AML-193 (cell line): ENCODE measurements at regions not wholly inside any gene's neighbourhood (a gene's known extent, or its start where the extent isn't known, plus 50 kb on each side); places are given as distances from the start of the nearest gene placed in this dataset.
"Not testable (repeated sequence)": the region's sequence is repeated elsewhere in the genome, so short reads cannot be mapped to it uniquely, and the experiment has no call there.

Source experiments
- DNase-seq, 2 experiments: peaks; one replicate each; lab custom pipeline; 2025; lab: John Stamatoyannopoulos, UW

DNA sequence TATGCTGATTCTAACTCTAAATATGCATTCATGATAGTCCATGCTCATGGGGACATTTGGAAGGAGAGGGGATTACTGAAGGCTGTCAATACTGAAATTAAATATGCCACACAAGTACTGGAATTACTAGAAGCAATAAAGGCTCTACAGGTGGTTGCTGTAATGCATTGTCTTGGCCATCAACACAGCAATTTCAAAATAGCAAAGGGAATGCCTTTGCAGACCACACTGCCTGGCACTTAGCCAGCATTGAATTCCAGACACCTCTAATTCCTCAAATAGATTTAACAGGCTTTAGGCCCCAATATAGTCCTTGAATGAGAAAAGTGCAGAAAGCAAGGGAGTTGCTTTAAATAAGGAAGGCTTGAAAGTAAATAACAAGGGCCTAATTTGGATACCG lies 115.8 kb upstream of the PLCL2 start:
- DNase-seq, result no peak

DNA sequence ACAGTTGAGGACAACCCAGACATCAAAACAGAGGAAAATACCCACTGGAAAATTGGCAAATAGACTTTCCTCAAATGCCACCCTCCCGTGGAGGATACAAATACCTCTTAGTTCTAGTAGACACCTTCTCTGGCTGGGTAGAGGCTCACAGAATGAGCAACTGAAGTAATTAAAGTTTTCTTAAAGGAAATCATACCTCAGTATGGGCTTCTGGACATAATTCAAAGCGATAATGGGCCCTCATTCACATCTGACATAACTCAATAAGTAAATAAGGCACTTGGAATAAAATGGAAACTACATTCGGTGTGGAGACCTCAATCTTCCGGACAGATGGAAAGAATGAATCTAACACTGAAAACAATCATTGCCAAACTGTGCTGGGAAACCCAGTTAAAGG lies 115.2 kb upstream of the PLCL2 start:
- DNase-seq, result no peak

DNA sequence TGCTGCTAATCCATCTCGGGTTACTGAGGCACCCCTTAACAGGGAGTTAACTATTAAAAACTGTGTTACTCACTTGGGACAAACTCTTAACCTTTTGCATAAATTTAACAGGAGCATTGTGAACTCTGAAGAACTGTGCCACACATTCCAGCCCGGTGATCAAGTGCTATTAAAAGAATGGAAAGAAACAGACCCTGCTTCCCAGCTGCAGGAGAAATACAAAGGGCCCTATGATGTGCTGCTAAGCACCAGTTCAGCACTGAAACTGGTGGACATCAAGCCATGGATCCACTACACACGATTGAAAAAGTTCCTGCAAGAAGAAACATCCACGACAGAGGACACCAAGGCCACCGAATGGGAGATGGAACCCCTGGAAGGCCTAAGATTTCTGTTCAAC lies 114.7 kb upstream of the PLCL2 start:
- DNase-seq, result no peak

DNA sequence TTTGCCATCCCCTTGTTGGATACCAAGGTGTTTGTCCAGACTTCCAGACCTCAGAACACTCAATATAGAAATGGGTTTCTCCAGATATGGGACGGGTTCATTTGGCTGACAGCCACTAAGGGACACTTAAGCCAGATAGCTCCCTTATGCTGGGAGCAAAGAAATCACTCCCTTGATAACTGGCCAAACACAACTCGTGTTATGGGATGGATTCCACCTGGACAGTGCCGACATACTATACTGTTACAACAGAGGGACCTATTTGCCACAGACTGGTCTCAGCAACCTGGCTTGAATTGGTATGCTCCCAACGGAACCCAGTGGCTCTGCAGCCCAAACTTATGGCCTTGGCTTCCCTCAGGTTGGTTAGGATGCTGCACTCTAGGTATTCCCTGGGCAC lies 114.0 kb upstream of the PLCL2 start:
- DNase-seq, result no peak

DNA sequence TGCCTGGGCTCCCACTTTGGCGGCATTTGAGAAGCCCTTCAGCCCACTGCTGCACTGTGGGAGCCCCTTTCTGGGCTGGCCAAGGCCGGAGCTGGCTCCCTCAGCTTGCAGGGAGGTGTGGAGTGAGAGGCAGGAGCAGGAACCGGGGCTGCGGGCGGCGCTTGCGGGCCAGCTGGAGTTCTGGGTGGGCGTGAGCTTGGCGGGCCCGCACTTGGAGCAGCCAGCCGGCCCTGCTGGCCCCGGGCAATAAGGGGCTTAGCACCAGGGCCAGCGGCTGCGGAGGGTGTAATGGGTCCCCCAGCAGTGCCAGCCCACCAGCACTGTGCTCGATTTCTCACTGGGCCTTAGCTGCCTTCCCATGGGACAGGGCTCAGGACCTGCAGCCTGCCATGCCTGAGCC lies 111.2 kb upstream of the PLCL2 start:
- DNase-seq, result not testable (repeated sequence)

DNA sequence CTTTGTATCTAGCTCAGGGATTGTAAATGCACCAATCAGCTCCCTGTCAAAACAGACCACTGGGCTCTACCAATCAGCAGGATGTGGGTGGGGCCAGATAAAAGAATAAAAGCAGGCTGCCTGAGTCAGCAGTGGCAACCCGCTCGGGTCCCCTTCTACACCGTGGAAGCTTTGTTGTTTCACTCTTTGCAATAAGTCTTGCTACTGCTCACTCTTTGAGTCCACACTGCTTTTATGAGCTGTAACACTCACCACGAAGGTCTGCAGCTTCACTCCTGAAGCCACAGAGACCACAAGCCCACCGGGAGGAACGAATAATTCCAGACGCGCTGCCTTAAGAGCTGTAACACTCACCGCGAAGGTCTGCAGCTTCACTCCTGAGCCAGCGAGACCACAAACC lies 110.2 kb upstream of the PLCL2 start:
- DNase-seq, result not testable (repeated sequence)

DNA sequence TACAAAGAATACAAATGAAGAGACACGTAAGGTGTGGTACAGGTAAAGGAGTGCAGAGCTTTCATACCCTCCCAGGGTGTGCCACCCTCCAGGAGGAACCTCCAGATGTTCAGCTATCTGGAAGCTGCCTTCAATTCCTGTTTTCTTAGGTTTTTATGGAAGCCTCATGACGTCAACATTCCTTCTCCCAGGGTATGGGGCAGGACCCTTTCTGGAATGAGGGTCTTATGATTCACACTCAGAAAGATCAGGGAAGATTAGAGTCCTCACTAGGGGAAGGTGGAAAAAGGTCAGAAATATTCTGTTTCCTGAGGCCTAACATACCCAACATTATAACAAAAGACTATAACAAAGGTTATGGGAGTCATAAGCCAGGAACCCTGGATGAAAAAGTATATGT lies 99.8 kb upstream of the PLCL2 start:
- no peak for DNase-seq

DNA sequence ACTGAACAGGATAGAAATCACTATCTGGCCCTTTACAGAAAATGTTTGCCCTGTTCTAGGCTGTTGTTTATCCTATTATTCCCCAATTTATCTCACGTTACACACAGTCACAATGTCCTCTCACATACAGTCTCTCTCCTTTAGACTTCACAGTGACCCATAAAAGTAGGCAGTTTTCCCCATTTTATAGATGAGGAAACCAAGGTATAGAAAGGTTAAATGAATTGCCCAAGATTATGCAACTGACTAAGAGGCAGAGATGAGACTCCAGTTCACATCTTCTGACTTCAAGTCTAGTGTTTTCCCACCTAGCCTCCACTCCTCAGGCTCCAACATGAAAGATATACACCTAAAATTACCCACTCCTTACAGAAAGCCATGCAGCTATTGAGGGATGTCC lies 99.3 kb upstream of the PLCL2 start:
- DNase-seq, result no peak

DNA sequence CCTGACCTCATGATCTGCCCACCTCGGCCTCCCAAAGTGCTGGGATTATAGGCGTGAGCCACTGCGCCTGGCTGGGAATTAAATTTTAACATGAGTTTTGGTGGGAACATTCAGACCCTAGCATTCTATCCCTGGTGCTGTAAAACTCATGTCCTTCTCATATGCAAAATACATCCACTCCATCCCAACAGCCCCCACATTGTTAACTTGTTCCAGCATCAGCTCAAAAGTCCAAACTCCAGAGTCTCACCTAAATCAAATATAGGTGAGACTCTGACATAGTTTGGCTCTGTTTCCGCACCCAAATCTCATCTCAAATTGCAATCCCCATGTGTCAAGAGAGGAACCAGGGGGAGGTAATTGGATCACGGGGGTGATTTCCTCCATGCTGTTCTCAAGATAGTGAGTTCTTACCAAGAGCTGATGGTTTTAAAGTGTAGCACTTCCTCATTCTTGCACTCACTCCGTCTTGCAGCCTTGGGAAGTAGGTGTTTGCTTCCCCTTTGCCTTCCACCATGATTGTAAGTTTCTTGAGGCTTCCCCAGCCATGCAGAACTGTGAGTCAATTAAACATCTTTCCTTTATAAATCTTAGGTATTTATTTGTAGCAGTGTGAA lies 96.2 kb upstream of the PLCL2 start:
- DNase-seq, result peak; percentile 50 to 62

DNA sequence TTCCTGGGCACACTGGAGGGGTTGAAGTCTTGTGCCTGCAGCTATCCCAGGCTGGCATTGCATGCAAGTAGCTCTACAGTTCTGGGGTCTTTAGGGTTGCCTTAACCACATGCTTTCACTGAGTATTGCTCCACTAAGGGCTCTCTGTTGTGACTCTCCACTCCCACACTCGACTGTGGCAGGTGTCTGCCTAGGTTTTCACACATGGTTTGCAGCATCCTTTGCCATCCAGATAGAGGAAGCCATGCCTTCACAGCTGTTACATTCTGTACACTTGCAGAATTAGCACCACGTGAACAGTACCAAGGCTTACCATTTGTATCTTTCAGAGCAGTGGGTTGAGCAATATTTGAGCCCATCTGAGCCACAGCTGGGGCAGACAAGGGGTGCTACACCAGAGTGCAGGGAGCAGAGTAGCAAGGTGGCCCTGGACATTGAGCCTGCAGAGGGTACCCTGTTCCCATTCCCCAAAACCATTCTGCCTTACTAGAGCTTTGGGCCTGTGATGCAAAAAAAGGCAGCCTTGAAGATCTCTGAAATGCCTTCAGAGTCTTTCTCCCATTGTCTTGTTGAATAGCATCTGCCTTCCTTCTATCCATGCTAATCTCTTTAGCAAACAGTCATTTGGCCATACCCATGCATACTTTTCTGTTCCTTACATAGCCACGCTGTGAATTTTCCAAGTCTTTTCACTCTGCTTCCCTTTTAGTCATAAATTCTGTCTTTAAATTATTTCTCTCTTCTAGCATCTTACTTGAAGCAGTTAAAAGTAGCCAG lies 95.2 kb upstream of the PLCL2 start:
- no peak for DNase-seq

DNA sequence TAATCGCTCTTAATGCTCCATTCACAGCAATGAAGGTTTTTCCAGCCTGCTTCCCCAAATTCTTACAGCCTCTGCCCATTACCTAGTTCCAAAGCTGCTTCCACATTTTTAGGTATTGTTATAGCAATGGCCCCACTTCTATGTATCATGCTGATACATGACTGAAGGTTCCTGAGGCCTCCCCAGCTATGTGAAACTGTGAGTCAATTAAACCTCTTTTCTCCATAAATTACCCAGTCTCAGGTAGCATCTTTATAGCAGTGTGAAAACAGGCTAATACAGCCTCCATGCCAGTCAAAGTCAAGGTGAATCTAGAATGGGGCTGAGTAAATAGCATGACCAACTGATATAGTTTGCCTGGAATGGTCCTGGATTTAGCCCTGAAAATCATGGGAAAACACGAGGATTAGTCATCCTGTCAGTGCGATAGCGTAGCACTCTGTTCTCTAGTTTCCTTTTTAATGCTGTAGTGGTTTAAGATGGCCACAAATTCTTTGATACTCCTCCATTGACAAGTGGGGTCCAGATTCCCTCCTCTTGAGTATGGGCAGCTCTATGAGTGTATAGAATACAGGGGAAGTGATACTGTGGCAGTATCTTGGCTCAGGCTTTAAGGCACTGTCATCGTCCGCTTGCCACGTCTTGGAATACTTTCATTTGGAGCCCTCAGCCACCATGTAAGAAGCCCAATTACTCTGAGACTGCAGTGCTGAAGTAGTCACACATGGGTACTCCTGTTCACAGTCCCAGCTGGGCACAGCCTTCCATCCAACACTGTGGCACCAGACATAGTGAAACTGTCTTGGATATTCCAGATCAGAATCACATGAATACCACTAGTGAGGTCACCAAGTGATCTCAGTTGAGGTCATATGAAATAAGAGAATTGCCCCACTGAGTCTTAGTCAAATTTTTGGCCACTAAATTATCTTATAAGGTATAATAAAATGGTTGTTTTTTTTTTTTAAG lies 94.0 kb upstream of the PLCL2 start:
- no peak for DNase-seq

DNA sequence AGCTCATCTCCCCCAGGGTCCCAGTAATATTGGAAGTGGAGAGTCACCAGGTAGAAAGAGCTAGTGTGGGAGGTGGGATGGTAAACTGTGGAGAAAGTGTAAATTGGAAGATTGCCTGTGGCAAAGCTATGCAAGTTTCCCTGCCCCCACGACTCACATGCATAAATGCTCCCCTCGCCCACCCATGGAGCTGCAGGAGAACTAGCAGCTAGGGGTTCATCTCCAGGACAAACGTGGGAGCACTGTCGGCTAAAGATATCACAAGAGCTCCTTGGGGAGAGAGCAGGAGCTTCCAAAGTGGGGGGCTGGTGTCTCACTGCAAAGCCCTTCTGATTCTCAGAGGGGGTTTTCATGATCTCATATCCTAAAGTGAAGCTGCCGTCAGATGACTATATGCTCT lies 91.4 kb upstream of the PLCL2 start:
- DNase-seq, result no peak

DNA sequence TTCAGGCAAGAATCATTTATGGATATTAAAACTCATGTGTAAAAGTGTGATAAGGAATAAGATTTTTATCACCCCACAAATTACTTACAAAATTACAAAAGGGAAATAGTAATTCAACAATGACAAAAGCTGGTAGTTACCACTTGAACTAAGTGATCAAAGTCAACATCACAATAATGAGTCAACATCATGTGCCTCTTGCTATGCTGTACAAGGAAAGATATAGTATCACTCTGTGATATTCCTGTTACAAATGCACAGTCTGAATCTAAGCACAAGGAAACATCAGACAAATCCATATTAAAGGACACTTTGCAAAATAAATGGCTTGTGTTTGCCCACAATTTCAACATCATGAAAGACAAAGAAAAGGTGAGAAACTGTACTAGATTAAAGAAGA lies 90.5 kb upstream of the PLCL2 start:
- no peak for DNase-seq

DNA sequence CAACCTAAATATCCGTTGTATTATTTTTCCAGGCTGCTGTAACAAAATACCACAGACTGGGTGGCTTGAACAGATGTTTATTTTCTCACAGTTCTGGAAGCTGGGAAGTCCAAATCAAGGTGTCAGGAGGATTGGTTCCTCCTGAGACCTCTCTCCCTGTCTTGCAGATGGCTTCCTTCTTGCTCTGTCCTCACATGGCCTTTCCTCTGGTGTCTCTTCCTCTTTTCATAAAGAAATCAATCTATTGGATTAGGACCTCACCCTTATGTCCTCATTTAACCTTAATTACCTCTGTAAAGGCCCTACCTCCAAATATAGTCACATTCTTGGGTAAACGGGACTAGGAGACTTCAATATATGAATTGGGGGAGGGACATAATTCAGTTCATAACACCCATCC lies 89.2 kb upstream of the PLCL2 start:
- peak; percentile 19 to 40 for DNase-seq

DNA sequence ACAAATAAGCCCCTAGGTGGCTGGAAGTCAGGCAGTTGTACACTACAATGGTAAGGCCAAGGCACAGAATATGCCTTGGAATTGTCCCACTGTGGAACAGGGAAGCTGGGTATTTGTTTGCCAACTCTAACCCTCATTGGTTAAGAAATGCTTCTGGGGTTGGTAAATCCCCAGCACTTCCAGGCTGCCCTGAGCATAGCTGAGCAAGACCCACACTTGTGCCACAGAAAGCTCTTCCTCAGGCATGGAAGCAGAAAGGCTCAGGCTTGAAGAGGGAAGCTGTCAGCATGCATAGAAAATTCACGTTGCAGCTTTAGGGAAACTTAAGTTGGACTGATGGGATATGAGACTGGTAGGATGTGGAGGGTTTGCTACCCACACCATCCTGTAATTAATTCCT lies 86.9 kb upstream of the PLCL2 start:
- no peak for DNase-seq

DNA sequence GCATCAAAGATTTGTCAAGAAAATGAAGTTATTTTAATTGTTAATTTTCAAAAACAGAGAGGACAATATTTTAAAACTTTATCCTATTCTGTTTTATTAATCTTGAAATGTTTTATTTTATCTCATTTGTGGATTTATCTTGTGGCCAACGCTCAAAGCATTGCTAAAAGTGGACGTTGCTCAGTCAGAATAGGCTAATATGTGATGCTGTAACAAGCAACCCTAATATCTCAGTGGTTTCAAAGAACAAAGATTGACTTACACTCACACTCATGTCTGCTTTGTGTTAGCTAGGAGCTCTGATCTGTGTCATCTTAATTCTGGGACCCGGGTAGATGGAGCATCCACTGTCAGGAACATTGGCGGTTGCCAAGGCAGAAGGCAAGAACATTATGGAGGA lies 86.0 kb upstream of the PLCL2 start:
- DNase-seq, result no peak

DNA sequence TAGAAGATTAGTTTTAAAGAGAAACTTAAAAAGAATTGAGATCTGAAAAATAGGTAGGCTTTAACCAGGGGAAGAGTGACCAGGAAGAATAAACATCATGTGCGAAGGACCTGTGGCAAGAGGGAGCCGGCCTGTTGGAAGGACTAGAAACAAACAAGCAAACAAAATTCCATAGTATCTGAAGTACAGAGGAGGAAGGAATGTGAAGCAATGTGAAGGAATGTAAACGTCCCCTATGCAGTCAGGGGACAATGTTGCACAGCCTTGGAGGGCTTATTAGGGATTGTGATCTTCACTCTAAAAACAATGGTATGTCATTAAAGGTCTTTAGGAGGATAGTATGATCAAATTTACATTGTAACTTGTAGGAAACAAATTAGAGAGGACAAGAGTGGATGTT lies 84.4 kb upstream of the PLCL2 start:
- DNase-seq, result no peak

DNA sequence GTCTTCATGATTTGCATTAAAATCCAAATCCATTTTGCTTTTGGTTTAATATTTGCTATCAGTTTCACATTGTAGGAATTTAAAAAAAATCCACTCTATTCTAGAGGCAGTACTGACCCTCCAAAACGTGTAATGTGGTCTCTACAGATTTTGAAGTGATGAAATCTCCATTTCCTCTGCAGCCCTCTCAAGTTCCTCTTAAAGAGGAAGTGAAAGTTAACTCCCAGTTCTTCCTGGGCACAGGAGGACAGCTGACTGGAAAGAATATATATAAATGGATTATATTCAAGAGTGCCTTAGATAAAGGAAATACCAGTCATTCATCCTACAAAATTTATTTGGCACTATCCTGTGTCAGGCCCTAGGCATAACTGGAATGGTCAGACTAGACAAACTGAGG lies 83.5 kb upstream of the PLCL2 start:
- peak; percentile 73 to 87 for DNase-seq

DNA sequence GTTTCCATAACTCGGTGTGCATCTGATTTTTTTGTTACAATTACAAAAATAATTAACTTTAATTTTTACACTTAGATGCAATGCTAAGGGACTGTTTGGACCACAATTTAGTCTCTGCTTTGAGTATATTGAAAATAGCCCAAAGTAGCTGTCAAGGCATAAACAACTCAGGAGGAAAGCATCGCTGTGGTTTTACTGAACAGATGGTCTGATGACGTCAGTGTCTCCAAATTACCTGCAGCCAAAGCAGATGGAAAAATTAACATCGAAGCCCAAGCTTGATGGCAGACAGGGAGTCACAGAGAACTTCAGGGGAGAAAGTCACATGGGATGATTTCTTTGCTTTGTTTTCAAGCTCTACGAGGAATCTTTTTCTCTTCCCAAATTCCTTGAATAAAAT lies 83.1 kb upstream of the PLCL2 start:
- no peak for DNase-seq

DNA sequence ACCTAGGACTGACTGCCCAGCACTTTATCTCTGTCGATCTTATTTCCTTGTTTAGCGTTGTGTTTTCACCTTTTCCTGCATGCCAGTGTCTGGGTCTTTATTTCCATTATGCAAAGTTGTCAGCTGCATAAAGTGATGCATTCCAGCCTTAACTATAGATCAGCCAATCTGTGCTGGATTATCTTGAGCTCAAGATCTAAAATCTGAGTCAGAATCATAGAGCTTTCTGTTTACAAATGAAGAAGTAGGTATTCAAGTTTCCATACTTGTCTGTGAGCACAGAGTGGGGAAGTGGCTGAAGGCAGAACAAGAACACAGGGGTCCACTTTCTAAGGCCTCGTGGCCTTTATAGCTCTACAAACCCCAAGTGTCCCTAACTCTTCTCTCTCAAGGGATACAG lies 82.4 kb upstream of the PLCL2 start:
- DNase-seq, result no peak

DNA sequence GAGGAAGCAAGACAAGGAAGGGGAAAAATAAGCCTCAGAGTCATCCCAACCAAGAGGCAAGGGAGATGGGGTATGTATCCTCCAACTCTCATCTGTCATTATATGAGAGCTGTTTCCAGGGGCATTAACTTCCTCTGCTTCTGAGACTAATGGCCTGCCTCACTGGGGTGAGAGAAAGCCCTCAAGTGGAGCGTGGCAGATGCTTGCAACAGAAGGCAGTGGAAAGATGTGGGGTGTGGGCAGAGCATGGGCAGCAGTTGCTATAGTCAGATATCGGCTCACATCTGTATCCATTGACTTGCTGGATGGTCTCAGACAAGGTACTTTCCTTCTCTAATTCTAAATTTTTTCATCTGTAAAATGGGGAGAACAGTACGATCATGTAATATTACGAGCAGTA lies 81.7 kb upstream of the PLCL2 start:
- DNase-seq, result no peak

DNA sequence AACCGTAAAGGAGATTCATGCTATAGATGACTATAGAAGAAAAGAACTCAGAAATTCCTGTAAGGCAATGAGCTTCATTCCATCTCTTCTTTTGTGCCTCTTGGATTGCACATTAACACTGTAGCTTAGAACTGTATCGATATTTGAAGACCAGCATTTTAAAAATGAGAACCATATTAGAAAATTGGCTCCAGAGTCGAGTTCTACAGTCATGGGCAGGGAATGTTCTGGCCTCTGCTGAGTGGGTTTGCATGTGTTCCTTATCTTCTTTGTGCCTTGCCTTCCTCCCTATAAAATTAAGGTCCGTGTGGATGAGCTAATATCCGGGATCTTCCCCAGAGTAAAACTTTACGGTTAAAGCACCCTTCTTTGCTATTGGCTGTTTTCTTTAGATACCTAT lies 77.4 kb upstream of the PLCL2 start:
- no peak for DNase-seq
